ENCODE measurements at regions not wholly inside any gene's neighbourhood (a gene's known extent, or its start where the extent isn't known, plus 50 kb on each side); places are given as distances from the start of the nearest gene placed in this dataset.

DNA sequence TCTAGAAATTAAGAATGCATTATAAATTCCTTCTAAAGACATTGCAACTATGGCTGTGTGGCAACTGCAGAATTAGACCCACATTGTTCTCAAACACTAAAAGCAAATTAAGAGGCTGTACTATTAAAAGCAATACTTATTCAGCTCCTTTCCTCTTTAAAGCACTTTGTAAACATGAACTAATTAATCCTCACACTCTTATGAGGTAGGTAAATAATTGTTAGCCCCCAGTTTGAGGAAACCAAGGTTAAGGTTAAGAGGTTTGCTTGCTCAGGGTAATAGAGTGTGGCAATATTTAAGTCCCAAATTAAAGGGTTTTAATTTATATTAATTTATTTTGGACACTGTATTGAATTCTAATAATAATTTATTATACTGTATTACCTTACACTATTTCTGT is 553.8 kb downstream of the LRRIQ3 start:
- Mint-ChIP-seq H3K9me3 (peaks cover 2% of the 10 kb centered on the region), H3K36me3 (ENCODE audit: low read depth) (no peaks in the 10 kb centered on the region), H3K4me1 (ENCODE audit: low read depth) (no peaks in the 10 kb centered on the region), H3K4me3 (no peak overlapping the region), H3K27me3 (no peaks in the 10 kb centered on the region), H3K27ac (no peak overlapping the region)
- ATAC-seq, result no peak
- TF ChIP-seq, protein P1, sequence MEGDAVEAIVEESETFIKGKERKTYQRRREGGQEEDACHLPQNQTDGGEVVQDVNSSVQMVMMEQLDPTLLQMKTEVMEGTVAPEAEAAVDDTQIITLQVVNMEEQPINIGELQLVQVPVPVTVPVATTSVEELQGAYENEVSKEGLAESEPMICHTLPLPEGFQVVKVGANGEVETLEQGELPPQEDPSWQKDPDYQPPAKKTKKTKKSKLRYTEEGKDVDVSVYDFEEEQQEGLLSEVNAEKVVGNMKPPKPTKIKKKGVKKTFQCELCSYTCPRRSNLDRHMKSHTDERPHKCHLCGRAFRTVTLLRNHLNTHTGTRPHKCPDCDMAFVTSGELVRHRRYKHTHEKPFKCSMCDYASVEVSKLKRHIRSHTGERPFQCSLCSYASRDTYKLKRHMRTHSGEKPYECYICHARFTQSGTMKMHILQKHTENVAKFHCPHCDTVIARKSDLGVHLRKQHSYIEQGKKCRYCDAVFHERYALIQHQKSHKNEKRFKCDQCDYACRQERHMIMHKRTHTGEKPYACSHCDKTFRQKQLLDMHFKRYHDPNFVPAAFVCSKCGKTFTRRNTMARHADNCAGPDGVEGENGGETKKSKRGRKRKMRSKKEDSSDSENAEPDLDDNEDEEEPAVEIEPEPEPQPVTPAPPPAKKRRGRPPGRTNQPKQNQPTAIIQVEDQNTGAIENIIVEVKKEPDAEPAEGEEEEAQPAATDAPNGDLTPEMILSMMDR (IDR thresholded peaks at IDR 0.05), result no peak
- intact Hi-C loops (cut with micrococcal nuclease), result no loop called here
- ChIA-PET POLR2A (no interaction called here), CTCF (no interaction called here)
- no peak for DNase-seq

DNA sequence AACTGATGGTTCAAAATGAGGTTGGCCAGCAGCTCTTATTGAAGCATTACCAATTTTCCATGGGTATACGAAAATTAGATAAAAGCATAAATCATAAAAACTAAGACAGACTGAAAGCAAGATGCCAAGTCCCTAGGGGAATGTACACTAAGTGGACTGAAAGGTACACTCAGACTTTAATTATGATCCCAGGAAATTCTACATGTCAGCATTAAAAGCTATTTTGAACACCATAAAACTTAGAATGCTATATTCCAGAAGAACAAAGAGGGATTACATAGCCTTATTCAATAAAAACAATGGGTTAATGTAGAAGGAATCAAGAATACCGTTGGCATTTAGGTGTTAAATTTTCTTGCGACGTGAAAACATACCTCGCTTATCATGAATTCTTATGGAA is 558.5 kb downstream of the LRRIQ3 start:
- intact Hi-C loops (cut with micrococcal nuclease), result no loop called here
- TF ChIP-seq, protein P1 (IDR thresholded peaks at IDR 0.05), result no peak
- no peak for DNase-seq
- H3K9me3 Mint-ChIP-seq, result no peaks in the 10 kb centered on the region
- ATAC-seq, result no peak
- CTCF ChIA-PET, result no interaction called here
- no peaks in the 10 kb centered on the region for H3K4me1 Mint-ChIP-seq (ENCODE audit: low read depth)
- no peaks in the 10 kb centered on the region for H3K27me3 Mint-ChIP-seq
- POLR2A ChIA-PET, result no interaction called here
- no peak overlapping the region for H3K4me3 Mint-ChIP-seq
- no peaks in the 10 kb centered on the region for H3K36me3 Mint-ChIP-seq (ENCODE audit: low read depth)
- no peak overlapping the region for H3K27ac Mint-ChIP-seq

- H3K36me3 Mint-ChIP-seq (ENCODE audit: low read depth), result no peaks in the 10 kb centered on the region
- no peaks in the 10 kb centered on the region for H3K9me3 Mint-ChIP-seq
- POLR2A ChIA-PET, result no interaction called here
- TF ChIP-seq, protein P1 (IDR thresholded peaks at IDR 0.05), result no peak
- H3K4me3 Mint-ChIP-seq, result no peak overlapping the region
- no peak overlapping the region for H3K27ac Mint-ChIP-seq
- H3K4me1 Mint-ChIP-seq (ENCODE audit: low read depth), result no peaks in the 10 kb centered on the region
- no peak for ATAC-seq
- CTCF ChIA-PET, result no interaction called here
- intact Hi-C loops (cut with micrococcal nuclease), result no loop called here
- H3K27me3 Mint-ChIP-seq, result no peaks in the 10 kb centered on the region
- DNase-seq, result no peak
Observed at GRCh38 chr1:73637264-73637663, 560.7 kb downstream of the LRRIQ3 start.

DNA sequence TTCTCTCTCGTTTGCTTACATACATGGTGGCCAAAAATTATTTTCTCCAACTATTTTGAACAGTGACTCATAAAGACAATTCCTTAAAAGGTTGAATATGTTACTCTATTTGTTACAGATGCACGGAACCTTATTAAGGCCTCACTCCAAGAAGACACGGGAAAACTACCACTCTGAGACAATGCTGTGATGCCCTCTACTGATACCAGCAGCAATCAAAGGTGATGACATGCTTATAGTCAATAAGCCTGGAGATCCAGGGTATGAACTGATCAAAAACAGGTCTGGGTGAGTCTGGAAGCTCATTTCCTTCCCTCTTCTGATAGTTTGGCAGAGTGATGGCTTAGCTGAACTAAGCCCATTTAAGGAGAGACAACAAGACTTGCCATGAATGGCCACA is 563.0 kb downstream of the LRRIQ3 start:
- ChIA-PET POLR2A (no interaction called here), CTCF (no interaction called here)
- TF ChIP-seq, protein P1 (IDR thresholded peaks at IDR 0.05), result no peak
- ATAC-seq (no peak), DNase-seq (no peak)
- intact Hi-C loops (cut with micrococcal nuclease), result no loop called here
- H3K4me1 Mint-ChIP-seq (ENCODE audit: low read depth), result no peaks in the 10 kb centered on the region
- H3K4me3 Mint-ChIP-seq, result no peak overlapping the region
- H3K36me3 Mint-ChIP-seq (ENCODE audit: low read depth), result no peaks in the 10 kb centered on the region
- H3K27me3 Mint-ChIP-seq, result no peaks in the 10 kb centered on the region
- no peaks in the 10 kb centered on the region for H3K9me3 Mint-ChIP-seq
- H3K27ac Mint-ChIP-seq, result no peak overlapping the region

DNA sequence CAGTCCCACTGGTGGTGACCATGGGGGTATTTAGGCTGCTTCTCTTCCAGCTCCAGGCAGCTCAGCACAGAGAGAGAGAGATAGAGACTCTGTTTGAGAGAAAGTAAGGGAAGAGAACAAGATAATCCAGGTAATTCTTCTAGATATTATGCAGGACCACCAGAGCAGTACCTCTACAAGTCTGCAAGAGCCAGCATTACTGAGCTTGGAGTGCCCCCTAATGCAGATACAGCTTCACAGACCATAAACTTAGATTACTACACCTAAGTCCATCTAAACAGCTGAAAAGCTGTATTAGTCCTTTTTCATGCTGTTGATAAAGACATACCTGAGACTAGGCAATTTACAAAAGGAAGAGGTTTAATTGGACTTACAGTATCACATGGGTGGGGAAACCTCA is 570.3 kb downstream of the LRRIQ3 start:
- intact Hi-C loops (cut with micrococcal nuclease), result no loop called here
- TF ChIP-seq, protein P1 (IDR thresholded peaks at IDR 0.05), result no peak
- Mint-ChIP-seq H3K27me3 (no peaks in the 10 kb centered on the region), H3K4me3 (no peak overlapping the region), H3K27ac (no peak overlapping the region), H3K4me1 (ENCODE audit: low read depth) (no peaks in the 10 kb centered on the region), H3K9me3 (no peaks in the 10 kb centered on the region), H3K36me3 (ENCODE audit: low read depth) (no peaks in the 10 kb centered on the region)
- POLR2A ChIA-PET, result no interaction called here
- CTCF ChIA-PET, result no interaction called here
- ATAC-seq, result no peak
- no peak for DNase-seq

Measured in activated CD8-positive, alpha-beta T cell treated with anti-CD3 and anti-CD28 coated beads for 36 hours (primary cell).